HEK293 (cell line): ENCODE measurements at regions not wholly inside any gene's neighbourhood (a gene's known extent, or its start where the extent isn't known, plus 50 kb on each side); places are given as distances from the start of the nearest gene placed in this dataset.
"Not testable (repeated sequence)": the region's sequence is repeated elsewhere in the genome, so short reads cannot be mapped to it uniquely, and the experiment has no call there.

Experiments used
- CTCF ChIA-PET: fragments of 350-600 bp; formaldehyde crosslinking; extraction: SDS; loops from one replicate; lab custom pipeline; 2021; ENCODE audit warnings: antibody characterized with exemption; lab: Yijun Ruan, JAX
- POLR2A ChIA-PET: fragments of 300-600 bp; formaldehyde crosslinking; extraction: SDS; loops from one replicate; lab custom pipeline; 2020; ENCODE audit warnings: antibody characterized with exemption, inconsistent platforms; lab: Yijun Ruan, JAX
- H3K27ac ChIP-seq: fragments of 200-500 bp; sonication (Bioruptor generic); 2 replicates; pipeline ENCODE4 v1.5.1; 2014; ENCODE audit warnings: low read depth, low read length, control low read depth, inconsistent platforms; ENCODE audit errors: extremely low read depth
- H3K36me3 ChIP-seq, 2 experiments: fragments of 200-500 bp in 1 of 2; sonication (Bioruptor generic) in 1 of 2; 1 replicate in 1 of 2; 2 replicates in 1 of 2; pipeline ENCODE4 v1.5.1; 2014 to 2017; ENCODE audit warnings: inconsistent platforms in 2 of 2, low read length in 2 of 2; ENCODE audit not compliant: control insufficient read depth in 2 of 2, insufficient read depth in 1 of 2
- H3K4me1 ChIP-seq: fragments of 200-500 bp; sonication (Bioruptor generic); 2 replicates; pipeline ENCODE4 v1.5.1; 2014; ENCODE audit warnings: mild to moderate bottlenecking, low read length, inconsistent platforms; ENCODE audit not compliant: control insufficient read depth, insufficient read depth
- H3K4me3 ChIP-seq: 2 replicates; pipeline ENCODE4 v1.5.1; 2011; ENCODE audit warnings: low read depth, mild to moderate bottlenecking, control low read depth, low read length, moderate library complexity
- H3K9me3 ChIP-seq: fragments of 200-500 bp; sonication (Bioruptor generic); 2 replicates; pipeline ENCODE4 v1.5.1; 2014; ENCODE audit warnings: low read depth, low read length, inconsistent platforms; ENCODE audit not compliant: control insufficient read depth, insufficient read depth
- GLIS1 ChIP-seq: fragments of 450-650 bp; formaldehyde crosslinking; IDR thresholded peaks from 2 replicates; pipeline ENCODE4 v1.5.1; 2016; ENCODE audit warnings: missing biosample characterization, missing genetic modification characterization
- ZIC2 ChIP-seq: fragments of 450-650 bp; formaldehyde crosslinking; IDR thresholded peaks from 2 replicates; pipeline ENCODE4 v1.5.1; 2016; ENCODE audit warnings: missing biosample characterization, missing genetic modification characterization
- ZNF423 ChIP-seq: fragments of 450-650 bp; formaldehyde crosslinking; IDR thresholded peaks from 2 replicates; pipeline ENCODE4 v1.5.1; 2016; ENCODE audit warnings: missing biosample characterization, missing genetic modification characterization

- POLR2A ChIA-PET, H3K4me3 ChIP-seq, CTCF ChIA-PET, H3K27ac ChIP-seq, H3K36me3 ChIP-seq, H3K4me1 ChIP-seq, H3K9me3 ChIP-seq: not testable (repeated sequence)
Measured at GRCh38 chr9:40971773-40972172, 156.7 kb downstream of the FOXD4L6 start.

- H3K36me3 ChIP-seq: not testable (repeated sequence)
Measured at GRCh38 chr9:40970340-40970739, 158.1 kb downstream of the FOXD4L6 start.

DNA sequence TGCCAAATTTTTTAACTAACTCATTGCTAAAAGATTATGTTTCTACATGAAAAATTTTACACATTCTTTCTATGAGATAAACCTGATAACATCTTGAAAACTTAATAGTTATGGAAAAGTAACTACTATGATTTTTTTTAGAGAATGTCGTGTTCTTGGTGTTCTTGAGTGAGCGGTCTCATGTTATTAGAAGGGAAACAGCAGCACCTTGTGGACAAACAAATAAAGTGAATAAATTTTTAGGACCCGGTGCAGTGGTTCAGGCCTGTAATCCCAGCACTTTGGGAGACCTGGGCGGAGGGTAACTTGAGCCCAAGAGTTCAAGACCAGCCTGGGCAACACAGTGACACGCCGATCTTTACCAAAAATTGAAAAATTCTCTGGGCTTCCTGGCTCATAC is 166.0 kb downstream of the FOXD4L6 start:
- H3K27ac ChIP-seq, POLR2A ChIA-PET, H3K36me3 ChIP-seq, H3K9me3 ChIP-seq, CTCF ChIA-PET, H3K4me1 ChIP-seq, H3K4me3 ChIP-seq: not testable (repeated sequence)

More at GRCh38 chr9:40970340-40970739, 158.1 kb downstream of the FOXD4L6 start:
- H3K4me3 ChIP-seq, POLR2A ChIA-PET, H3K4me1 ChIP-seq, H3K27ac ChIP-seq, CTCF ChIA-PET, H3K9me3 ChIP-seq: not testable (repeated sequence)

DNA sequence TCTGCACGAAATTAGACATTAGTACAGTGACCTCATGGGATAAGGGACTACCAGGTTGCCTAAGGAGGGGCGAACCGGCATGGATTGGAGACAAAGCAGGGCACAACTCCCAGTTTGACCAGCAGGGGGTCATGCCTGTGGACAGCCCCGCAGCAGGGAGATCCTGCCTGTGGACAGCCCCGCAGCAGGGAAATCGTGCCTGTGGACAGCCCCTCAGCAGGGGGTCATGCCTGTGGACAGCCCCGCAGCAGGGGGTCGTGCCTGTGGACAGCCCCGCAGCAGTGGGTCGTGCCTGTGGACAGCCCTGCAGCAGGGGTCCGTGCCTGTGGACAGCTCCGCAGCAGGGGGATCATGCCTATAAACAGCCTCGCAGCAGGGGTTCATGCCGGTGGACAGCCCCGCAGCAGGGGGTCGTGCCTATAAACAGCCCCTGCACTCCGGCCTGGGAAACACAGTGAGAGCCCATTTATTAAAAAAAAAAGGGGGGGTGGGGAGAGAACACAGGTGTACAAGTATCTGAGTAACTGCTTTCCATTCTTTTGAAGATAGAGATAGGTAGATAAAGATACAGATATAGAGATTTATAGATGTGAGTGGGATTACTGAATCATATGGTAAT is 176.5 kb downstream of the FOXD4L6 start:
- CTCF ChIA-PET, H3K4me1 ChIP-seq, H3K4me3 ChIP-seq, H3K36me3 ChIP-seq, POLR2A ChIA-PET, H3K27ac ChIP-seq, H3K9me3 ChIP-seq: not testable (repeated sequence)
- TF ChIP-seq ZNF423: peak; percentile 86
- TF ChIP-seq GLIS1 (tag by site-specific recombination): peak; percentile 45
- TF ChIP-seq ZIC2 (tag by site-specific recombination): peak; percentile 92

DNA sequence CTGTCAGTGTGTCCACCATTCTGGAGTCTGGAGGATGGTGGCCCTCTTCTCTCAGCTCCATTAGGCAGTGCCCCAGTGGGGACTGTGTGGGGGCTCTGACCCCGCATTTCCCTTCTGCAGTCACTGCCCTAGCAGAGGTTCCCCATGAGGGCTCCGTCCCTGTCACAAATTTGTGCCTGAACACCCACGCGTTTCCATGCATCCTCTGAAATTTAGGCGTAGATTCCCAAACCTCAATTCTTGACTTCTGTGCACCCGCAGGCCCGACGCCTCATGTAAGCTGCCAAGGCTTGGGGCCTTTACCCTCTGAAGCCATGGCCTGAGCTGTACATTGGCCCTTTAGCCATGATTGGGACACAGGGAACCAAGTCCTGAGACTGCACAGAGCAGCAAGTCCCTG is 182.3 kb downstream of the FOXD4L6 start:
- H3K36me3 ChIP-seq, H3K4me1 ChIP-seq, CTCF ChIA-PET, POLR2A ChIA-PET, H3K4me3 ChIP-seq, H3K9me3 ChIP-seq, H3K27ac ChIP-seq: not testable (repeated sequence)

- CTCF ChIA-PET, H3K4me3 ChIP-seq, H3K4me1 ChIP-seq: not testable (repeated sequence)
Measured at GRCh38 chr9:40942730-40943129, 185.8 kb downstream of the FOXD4L6 start.

DNA sequence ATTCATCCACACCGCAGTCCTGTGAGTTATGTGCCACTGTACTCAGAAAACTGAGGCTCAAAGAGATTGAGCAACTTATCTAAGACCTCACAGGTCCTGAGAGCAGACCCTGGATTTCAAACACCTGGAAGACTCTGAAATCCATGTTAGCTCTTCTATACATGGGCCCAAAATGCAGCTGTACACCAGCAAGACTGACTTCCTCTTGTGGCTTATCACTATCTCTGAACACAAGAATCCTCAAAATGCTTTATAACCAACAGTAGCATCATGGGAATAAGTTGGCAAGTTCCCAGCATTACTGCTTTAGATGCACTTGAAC is 188.6 kb downstream of the FOXD4L6 start:
- H3K4me1 ChIP-seq, H3K4me3 ChIP-seq, POLR2A ChIA-PET, CTCF ChIA-PET, H3K36me3 ChIP-seq, H3K27ac ChIP-seq, H3K9me3 ChIP-seq: not testable (repeated sequence)

More at GRCh38 chr9:40942730-40943129, 185.8 kb downstream of the FOXD4L6 start:
- H3K36me3 ChIP-seq, H3K9me3 ChIP-seq, H3K27ac ChIP-seq, POLR2A ChIA-PET: not testable (repeated sequence)

GRCh38 chr9:40939201-40939887 is 189.1 kb downstream of the FOXD4L6 start:
- H3K4me1 ChIP-seq, H3K27ac ChIP-seq, H3K4me3 ChIP-seq, H3K36me3 ChIP-seq, CTCF ChIA-PET, POLR2A ChIA-PET, H3K9me3 ChIP-seq: not testable (repeated sequence)
